Smooth muscle cell (in vitro differentiated cells): ENCODE measurements at regions not wholly inside any gene's neighbourhood (a gene's known extent, or its start where the extent isn't known, plus 50 kb on each side); places are given as distances from the start of the nearest gene placed in this dataset.

ENCODE experiments used
- DNase-seq: peaks from one replicate; lab custom pipeline; 2025; ENCODE audit not compliant: unreplicated experiment; lab: John Stamatoyannopoulos, UW
- H2AFZ ChIP-seq: fragments of 200-600 bp; sonication (generic); 2 replicates; pipeline ENCODE4 v1.6.0; 2016; ENCODE audit warnings: antibody characterized with exemption, low read depth, mild to moderate bottlenecking
- H3F3A ChIP-seq: fragments of 200-600 bp; sonication (generic); 2 replicates; pipeline ENCODE4 v1.6.0; 2017; ENCODE audit warnings: antibody characterized with exemption, low read depth
- H3K27ac ChIP-seq: fragments of 200-600 bp; sonication (generic); 2 replicates; pipeline ENCODE4 v1.5.1; 2016; ENCODE audit warnings: low read depth, mild to moderate bottlenecking
- H3K27me3 ChIP-seq: fragments of 200-600 bp; sonication (generic); 2 replicates; pipeline ENCODE4 v1.6.1; 2016; ENCODE audit warnings: low read depth, mild to moderate bottlenecking
- H3K36me3 ChIP-seq: fragments of 200-600 bp; sonication (generic); 2 replicates; pipeline ENCODE4 v1.5.1; 2016; ENCODE audit warnings: low read depth
- H3K4me1 ChIP-seq: fragments of 200-600 bp; sonication (generic); 2 replicates; pipeline ENCODE4 v1.5.1; 2016; ENCODE audit warnings: low read depth
- H3K4me2 ChIP-seq: fragments of 200-600 bp; sonication (generic); 2 replicates; pipeline ENCODE4 v1.6.0; 2016; ENCODE audit warnings: mild to moderate bottlenecking
- H3K4me3 ChIP-seq: fragments of 200-600 bp; sonication (generic); 2 replicates; pipeline ENCODE4 v1.5.1; 2016; ENCODE audit warnings: mild to moderate bottlenecking
- H3K79me2 ChIP-seq: fragments of 200-600 bp; sonication (generic); 2 replicates; pipeline ENCODE4 v1.6.0; 2016; ENCODE audit warnings: low read depth, mild to moderate bottlenecking
- H3K9ac ChIP-seq: fragments of 200-600 bp; sonication (generic); 2 replicates; pipeline ENCODE4 v1.6.0; 2016; ENCODE audit warnings: low read depth
- H3K9me3 ChIP-seq: fragments of 200-600 bp; sonication (generic); replicated peaks from 2 replicates; pipeline ENCODE4 v1.5.1; 2016; ENCODE audit warnings: low read depth
- H4K20me1 ChIP-seq: fragments of 200-600 bp; sonication (generic); 2 replicates; pipeline ENCODE4 v1.6.0; 2016; ENCODE audit warnings: low read depth
- WGBS: methylation state at CpG from one replicate; pipeline ENCODE4 v1.1.7; 2016; ENCODE audit warnings: low lambda C conversion rate; 5-methylcytosine and 5-hydroxymethylcytosine counted together
- TF ChIP-seq, protein P1 (sequence below): fragments of 200-600 bp; sonication (generic); IDR thresholded peaks from 2 replicates; pipeline ENCODE4 v1.5.1; 2017; ENCODE audit warnings: borderline replicate concordance, mild to moderate bottlenecking, antibody characterized with exemption; ENCODE audit not compliant: insufficient read depth, poor library complexity, severe bottlenecking

DNA sequence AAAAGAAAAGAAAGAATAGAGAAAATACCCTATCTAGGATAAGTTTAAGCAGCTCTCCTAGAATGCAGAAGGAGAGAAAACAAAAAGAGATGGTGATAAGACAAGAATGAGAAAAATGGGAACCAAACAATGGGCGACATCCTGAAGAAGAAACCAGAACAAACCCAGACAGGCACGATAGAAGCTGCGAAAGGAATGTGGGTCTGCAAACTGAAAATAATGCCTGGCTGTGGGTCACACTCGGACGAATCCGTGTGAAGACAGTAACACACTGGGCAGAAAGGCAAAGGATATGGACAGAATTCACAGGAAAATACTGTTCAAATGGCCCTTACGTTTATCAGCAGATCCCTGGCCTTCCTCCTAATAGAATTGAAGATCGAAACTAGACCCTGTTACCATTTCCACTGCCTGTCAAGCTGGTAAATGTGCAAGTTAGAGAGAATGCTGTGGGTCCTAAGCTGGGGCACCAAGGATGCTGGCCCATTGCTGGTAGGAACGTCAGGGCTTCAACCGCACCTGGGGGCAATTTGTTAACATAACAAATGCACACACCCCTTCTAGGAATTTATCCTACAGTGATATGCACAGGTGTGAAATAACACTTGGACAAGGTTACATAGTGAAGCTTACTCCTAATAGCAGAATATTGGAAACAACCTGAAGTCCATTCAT, 117.5 kb upstream of the RFLNA start:
- Histone ChIP-seq H3K9me3 (no peaks in the 10 kb centered on the region), H2AFZ (no peak overlapping the region), H3K27ac (no peak overlapping the region), H4K20me1 (no peaks in the 10 kb centered on the region), H3F3A (no peaks in the 10 kb centered on the region), H3K9ac (no peak overlapping the region), H3K4me2 (no peak overlapping the region), H3K4me3 (no peak overlapping the region), H3K36me3 (no peaks in the 10 kb centered on the region), H3K79me2 (no peaks in the 10 kb centered on the region), H3K27me3 (no peaks in the 10 kb centered on the region), H3K4me1 (peaks cover 7% of the 10 kb centered on the region)
- TF ChIP-seq, protein P1, sequence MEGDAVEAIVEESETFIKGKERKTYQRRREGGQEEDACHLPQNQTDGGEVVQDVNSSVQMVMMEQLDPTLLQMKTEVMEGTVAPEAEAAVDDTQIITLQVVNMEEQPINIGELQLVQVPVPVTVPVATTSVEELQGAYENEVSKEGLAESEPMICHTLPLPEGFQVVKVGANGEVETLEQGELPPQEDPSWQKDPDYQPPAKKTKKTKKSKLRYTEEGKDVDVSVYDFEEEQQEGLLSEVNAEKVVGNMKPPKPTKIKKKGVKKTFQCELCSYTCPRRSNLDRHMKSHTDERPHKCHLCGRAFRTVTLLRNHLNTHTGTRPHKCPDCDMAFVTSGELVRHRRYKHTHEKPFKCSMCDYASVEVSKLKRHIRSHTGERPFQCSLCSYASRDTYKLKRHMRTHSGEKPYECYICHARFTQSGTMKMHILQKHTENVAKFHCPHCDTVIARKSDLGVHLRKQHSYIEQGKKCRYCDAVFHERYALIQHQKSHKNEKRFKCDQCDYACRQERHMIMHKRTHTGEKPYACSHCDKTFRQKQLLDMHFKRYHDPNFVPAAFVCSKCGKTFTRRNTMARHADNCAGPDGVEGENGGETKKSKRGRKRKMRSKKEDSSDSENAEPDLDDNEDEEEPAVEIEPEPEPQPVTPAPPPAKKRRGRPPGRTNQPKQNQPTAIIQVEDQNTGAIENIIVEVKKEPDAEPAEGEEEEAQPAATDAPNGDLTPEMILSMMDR: no peak
- 66% methylated on average over 10 of the region's 10 CpGs for WGBS
- DNase-seq: no peak

DNA sequence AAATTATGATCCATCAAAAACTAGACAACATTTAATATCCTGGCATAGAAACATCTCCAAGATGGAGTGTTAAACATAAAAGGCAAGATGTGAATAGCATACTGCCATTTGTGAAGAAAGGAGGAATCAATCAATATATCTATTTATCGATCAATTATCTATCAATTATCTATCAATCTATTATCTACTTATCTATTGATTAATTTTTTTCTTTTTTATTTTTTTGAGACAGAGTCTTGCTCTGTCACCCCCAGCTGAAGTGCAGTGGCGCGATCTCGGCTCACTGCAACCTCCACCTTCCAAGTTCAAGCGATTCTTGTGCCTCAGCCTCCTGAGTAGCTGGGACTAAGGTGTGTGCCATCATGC, 117.0 kb upstream of the RFLNA start:
- no peak overlapping the region for H3K9ac ChIP-seq
- TF ChIP-seq, protein P1: no peak
- no peaks in the 10 kb centered on the region for H3K9me3 ChIP-seq
- no peak overlapping the region for H3K27ac ChIP-seq
- H3K4me1 ChIP-seq: peaks cover 7% of the 10 kb centered on the region
- 96% methylated on average over 5 of the region's 5 CpGs for WGBS
- H2AFZ ChIP-seq: no peak overlapping the region
- H3K79me2 ChIP-seq: no peaks in the 10 kb centered on the region
- no peaks in the 10 kb centered on the region for H3K36me3 ChIP-seq
- H3K27me3 ChIP-seq: no peaks in the 10 kb centered on the region
- H3F3A ChIP-seq: no peaks in the 10 kb centered on the region
- no peak overlapping the region for H3K4me2 ChIP-seq
- no peak for DNase-seq
- no peak overlapping the region for H3K4me3 ChIP-seq
- no peaks in the 10 kb centered on the region for H4K20me1 ChIP-seq

DNA sequence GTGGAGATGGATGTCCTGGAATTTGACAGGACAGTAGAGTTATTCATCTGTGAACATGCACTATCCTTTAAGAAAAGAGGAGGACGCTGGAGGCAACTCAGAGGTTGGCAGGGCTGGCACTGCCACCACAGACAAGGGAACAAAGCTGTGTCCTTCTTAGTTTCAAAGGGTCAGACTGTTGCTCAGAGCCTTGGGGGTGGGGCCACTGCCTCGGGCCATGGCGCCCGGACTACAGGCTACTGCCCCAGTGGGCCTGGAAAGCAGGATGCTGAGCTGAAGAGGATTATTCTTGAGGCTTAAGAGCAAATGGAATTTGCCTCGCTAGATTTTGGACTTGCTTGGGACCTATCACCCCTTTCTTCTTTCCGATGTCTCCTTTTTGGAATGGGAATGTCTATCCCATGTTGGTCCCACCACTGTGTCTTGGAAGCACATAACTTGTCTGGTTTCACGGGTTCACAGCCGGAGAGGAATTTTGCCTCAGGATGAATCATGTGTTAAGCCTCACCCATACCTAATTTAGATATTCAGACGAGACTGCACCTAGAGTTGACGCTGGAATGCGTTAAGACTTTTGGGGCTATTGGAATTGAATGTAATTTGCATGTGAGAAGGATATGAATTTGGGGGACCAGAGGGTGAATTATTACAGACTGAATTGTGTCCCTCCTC, 114.8 kb upstream of the RFLNA start:
- no peak overlapping the region for H3K27ac ChIP-seq
- H4K20me1 ChIP-seq: no peaks in the 10 kb centered on the region
- H3K79me2 ChIP-seq: no peaks in the 10 kb centered on the region
- WGBS: 74% methylated on average over 11 of the region's 11 CpGs
- no peaks in the 10 kb centered on the region for H3F3A ChIP-seq
- no peaks in the 10 kb centered on the region for H3K9me3 ChIP-seq
- TF ChIP-seq, protein P1: no peak
- H3K4me2 ChIP-seq: no peak overlapping the region
- no peak for DNase-seq
- H3K4me1 ChIP-seq: peaks cover 7% of the 10 kb centered on the region
- no peaks in the 10 kb centered on the region for H3K27me3 ChIP-seq
- no peak overlapping the region for H2AFZ ChIP-seq
- H3K9ac ChIP-seq: no peak overlapping the region
- H3K4me3 ChIP-seq: no peak overlapping the region
- no peaks in the 10 kb centered on the region for H3K36me3 ChIP-seq

DNA sequence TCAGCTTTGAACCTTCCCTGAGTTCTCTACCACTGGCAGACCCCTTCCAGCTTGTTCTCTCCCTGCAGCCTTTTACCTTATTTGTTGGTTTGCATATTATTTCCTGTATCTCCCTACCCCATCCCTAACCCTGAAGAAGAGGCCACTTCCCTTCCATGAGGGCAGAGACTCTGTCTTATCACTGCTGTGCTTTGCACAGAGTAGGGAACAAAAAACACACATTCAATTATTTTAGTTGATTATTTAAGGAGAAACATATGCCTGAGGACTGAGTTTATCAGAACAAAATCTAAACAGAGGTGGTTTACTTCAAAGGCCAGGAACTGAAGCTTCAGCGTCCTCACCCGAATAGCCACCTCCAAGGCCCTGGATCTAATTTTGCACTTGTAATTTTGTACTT, 111.7 kb upstream of the RFLNA start:
- no peaks in the 10 kb centered on the region for H3K9me3 ChIP-seq
- WGBS: 67% methylated on average over 2 of the region's 2 CpGs
- no peaks in the 10 kb centered on the region for H3F3A ChIP-seq
- DNase-seq: no peak
- H3K27ac ChIP-seq: no peak overlapping the region
- H3K4me3 ChIP-seq: no peak overlapping the region
- TF ChIP-seq, protein P1: no peak
- peaks cover 25% of the 10 kb centered on the region for H3K4me1 ChIP-seq
- H3K36me3 ChIP-seq: no peaks in the 10 kb centered on the region
- H3K79me2 ChIP-seq: no peaks in the 10 kb centered on the region
- no peaks in the 10 kb centered on the region for H3K27me3 ChIP-seq
- no peak overlapping the region for H3K9ac ChIP-seq
- no peak overlapping the region for H2AFZ ChIP-seq
- H3K4me2 ChIP-seq: no peak overlapping the region
- H4K20me1 ChIP-seq: no peaks in the 10 kb centered on the region
